H9 (cell line): ENCODE measurements at regions not wholly inside any gene's neighbourhood (a gene's known extent, or its start where the extent isn't known, plus 50 kb on each side); places are given as distances from the start of the nearest gene placed in this dataset.

Experiments
- DNase-seq: peaks from one replicate; pipeline ENCODE4 v3.0.0-alpha.2; 2017
- H2AFZ ChIP-seq: one replicate; pipeline ENCODE4 v1.6.1; 2013; ENCODE audit warnings: mild to moderate bottlenecking, low read length, control low read depth, moderate library complexity
- H2AK5ac ChIP-seq: 2 replicates; pipeline ENCODE4 v1.6.1; 2013; ENCODE audit warnings: low read length, control low read depth, mixed read lengths; ENCODE audit not compliant: insufficient read length
- H2BK120ac ChIP-seq: one replicate; pipeline ENCODE4 v1.6.1; 2013; ENCODE audit warnings: low read depth, mild to moderate bottlenecking, low read length, control low read depth, inconsistent platforms; ENCODE audit not compliant: poor library complexity, severe bottlenecking
- H2BK12ac ChIP-seq: 2 replicates; pipeline ENCODE4 v1.6.1; 2013; ENCODE audit warnings: low read length, control low read depth, mixed read lengths, low read depth; ENCODE audit not compliant: insufficient read length
- H2BK15ac ChIP-seq: 2 replicates; pipeline ENCODE4 v1.6.1; 2013; ENCODE audit warnings: low read depth, low read length, control low read depth
- H2BK20ac ChIP-seq: one replicate; pipeline ENCODE4 v1.6.1; 2013; ENCODE audit warnings: low read depth, mild to moderate bottlenecking, low read length, control low read depth, inconsistent platforms; ENCODE audit not compliant: poor library complexity, severe bottlenecking
- H2BK5ac ChIP-seq: 2 replicates; pipeline ENCODE4 v1.6.1; 2013; ENCODE audit warnings: low read length, control low read depth, mixed read lengths; ENCODE audit not compliant: insufficient read length
- H3K14ac ChIP-seq: 2 replicates; pipeline ENCODE4 v1.6.1; 2013; ENCODE audit warnings: low read length, control low read depth; ENCODE audit not compliant: insufficient read depth
- H3K18ac ChIP-seq: 2 replicates; pipeline ENCODE4 v1.6.1; 2013; ENCODE audit warnings: low read depth, mild to moderate bottlenecking, mixed read lengths, low read length, control low read depth; ENCODE audit not compliant: insufficient read length
- H3K23ac ChIP-seq: 2 replicates; pipeline ENCODE4 v1.6.1; 2013; ENCODE audit warnings: low read length, control low read depth, mixed read lengths, low read depth; ENCODE audit not compliant: insufficient read length
- H3K23me2 ChIP-seq: 2 replicates; pipeline ENCODE4 v1.6.1; 2013; ENCODE audit warnings: low read depth, mild to moderate bottlenecking, mixed read lengths, low read length, control low read depth; ENCODE audit not compliant: insufficient read length, poor library complexity, severe bottlenecking
- H3K27ac ChIP-seq: 2 replicates; pipeline ENCODE4 v1.5.1; 2013; ENCODE audit warnings: low read length, control low read depth, mixed read lengths, low read depth; ENCODE audit not compliant: insufficient read length
- H3K27me3 ChIP-seq: 2 replicates; pipeline ENCODE4 v1.6.1; 2013; ENCODE audit warnings: low read length, control low read depth, inconsistent platforms; ENCODE audit not compliant: insufficient read depth
- H3K4ac ChIP-seq: 2 replicates; pipeline ENCODE4 v1.6.1; 2013; ENCODE audit warnings: low read depth, mild to moderate bottlenecking, control low read depth, inconsistent platforms, low read length, moderate library complexity
- H3K4me1 ChIP-seq: 2 replicates; pipeline ENCODE4 v1.6.1; 2013; ENCODE audit warnings: low read length, control low read depth, inconsistent platforms; ENCODE audit not compliant: insufficient read depth
- H3K4me2 ChIP-seq: 2 replicates; pipeline ENCODE4 v1.6.1; 2013; ENCODE audit warnings: low read length, control low read depth, mixed read lengths; ENCODE audit not compliant: insufficient read length, insufficient read depth
- H3K56ac ChIP-seq: 2 replicates; pipeline ENCODE4 v1.6.1; 2013; ENCODE audit warnings: low read depth, mild to moderate bottlenecking, mixed read lengths, low read length, control low read depth; ENCODE audit not compliant: insufficient read length
- H3K79me1 ChIP-seq: 2 replicates; pipeline ENCODE4 v1.6.1; 2013; ENCODE audit warnings: low read depth, mild to moderate bottlenecking, moderate library complexity, low read length, control low read depth, inconsistent platforms; ENCODE audit not compliant: insufficient read depth, poor library complexity, severe bottlenecking
- H3K79me2 ChIP-seq: 2 replicates; pipeline ENCODE4 v1.6.1; 2013; ENCODE audit warnings: low read length, control low read depth, inconsistent platforms; ENCODE audit not compliant: insufficient read depth
- H3K9ac ChIP-seq: 2 replicates; pipeline ENCODE4 v1.6.1; 2013; ENCODE audit warnings: low read length, control low read depth, mixed read lengths; ENCODE audit not compliant: insufficient read length; ENCODE audit errors: extremely low read depth
- H3K9me3 ChIP-seq: one replicate; pipeline ENCODE4 v1.6.1; 2013; ENCODE audit warnings: low read depth, low read length, inconsistent platforms; ENCODE audit not compliant: control insufficient read depth
- H3T11ph ChIP-seq: one replicate; pipeline ENCODE4 v1.6.1; 2013; ENCODE audit warnings: mild to moderate bottlenecking, low read length, control low read depth, inconsistent platforms
- H4K20me1 ChIP-seq: one replicate; pipeline ENCODE4 v1.6.1; 2013; ENCODE audit not compliant: control insufficient read depth, insufficient read length, insufficient read depth
- H4K5ac ChIP-seq: 2 replicates; pipeline ENCODE4 v1.6.1; 2013; ENCODE audit warnings: low read depth, mild to moderate bottlenecking, mixed read lengths, low read length, control low read depth; ENCODE audit not compliant: insufficient read length
- H4K8ac ChIP-seq: replicated peaks from 2 replicates; pipeline ENCODE4 v1.6.1; 2013; ENCODE audit warnings: low read length, control low read depth, mixed read lengths, low read depth; ENCODE audit not compliant: insufficient read length
- H4K91ac ChIP-seq: 2 replicates; pipeline ENCODE4 v1.6.1; 2013; ENCODE audit warnings: low read depth, mild to moderate bottlenecking, moderate library complexity, mixed read lengths, low read length, control low read depth; ENCODE audit not compliant: insufficient read length
- H3K27ac Mint-ChIP-seq, 3 experiments: 2 replicates in 2 of 3; 3 replicates in 1 of 3; pipeline ENCODE4 v1.8.0; 2020 to 2021; ENCODE audit warnings: mixed read lengths in 3 of 3, mild to moderate bottlenecking in 1 of 3, moderate library complexity in 1 of 3
- H3K27me3 Mint-ChIP-seq: 2 replicates; pipeline ENCODE4 v1.8.0; 2021; ENCODE audit warnings: low read depth, mild to moderate bottlenecking, moderate library complexity, mixed read lengths
- H3K36me3 Mint-ChIP-seq, 3 experiments: 2 replicates in 2 of 3; 3 replicates in 1 of 3; pipeline ENCODE4 v1.8.0; 2020 to 2021; ENCODE audit warnings: low read depth in 3 of 3, mixed read lengths in 3 of 3; ENCODE audit not compliant: insufficient read depth in 1 of 3
- H3K4me1 Mint-ChIP-seq, 2 experiments: 2 replicates each; pipeline ENCODE4 v1.8.0; 2020; ENCODE audit warnings: mixed read lengths in 2 of 2
- H3K4me3 Mint-ChIP-seq, 2 experiments: 2 replicates in 1 of 2; 3 replicates in 1 of 2; pipeline ENCODE4 v1.8.0; 2020 to 2021; ENCODE audit warnings: mild to moderate bottlenecking in 2 of 2, mixed read lengths in 2 of 2, moderate library complexity in 1 of 2
- H3K9me3 Mint-ChIP-seq, 2 experiments: 2 replicates in 1 of 2; 3 replicates in 1 of 2; pipeline ENCODE4 v1.8.0; 2020; ENCODE audit warnings: mild to moderate bottlenecking in 2 of 2, mixed read lengths in 2 of 2, moderate library complexity in 1 of 2
- CTCF ChIP-seq: fragments of 200-600 bp; sonication (generic); conservative IDR thresholded peaks from 3 replicates; pipeline ENCODE4 v1.8.0; 2021; ENCODE audit warnings: antibody characterized with exemption, mild to moderate bottlenecking
- WGBS: extraction: QIAGEN DNeasy Blood & Tissue Kit; methylation state at CpG from one replicate; pipeline ENCODE4 v1.1.7; 2013; ENCODE audit warnings: missing lambda C conversion rate, low lambda C conversion rate, mixed read lengths; ENCODE audit not compliant: insufficient read length; ENCODE audit errors: extremely low coverage; 5-methylcytosine and 5-hydroxymethylcytosine counted together

DNA sequence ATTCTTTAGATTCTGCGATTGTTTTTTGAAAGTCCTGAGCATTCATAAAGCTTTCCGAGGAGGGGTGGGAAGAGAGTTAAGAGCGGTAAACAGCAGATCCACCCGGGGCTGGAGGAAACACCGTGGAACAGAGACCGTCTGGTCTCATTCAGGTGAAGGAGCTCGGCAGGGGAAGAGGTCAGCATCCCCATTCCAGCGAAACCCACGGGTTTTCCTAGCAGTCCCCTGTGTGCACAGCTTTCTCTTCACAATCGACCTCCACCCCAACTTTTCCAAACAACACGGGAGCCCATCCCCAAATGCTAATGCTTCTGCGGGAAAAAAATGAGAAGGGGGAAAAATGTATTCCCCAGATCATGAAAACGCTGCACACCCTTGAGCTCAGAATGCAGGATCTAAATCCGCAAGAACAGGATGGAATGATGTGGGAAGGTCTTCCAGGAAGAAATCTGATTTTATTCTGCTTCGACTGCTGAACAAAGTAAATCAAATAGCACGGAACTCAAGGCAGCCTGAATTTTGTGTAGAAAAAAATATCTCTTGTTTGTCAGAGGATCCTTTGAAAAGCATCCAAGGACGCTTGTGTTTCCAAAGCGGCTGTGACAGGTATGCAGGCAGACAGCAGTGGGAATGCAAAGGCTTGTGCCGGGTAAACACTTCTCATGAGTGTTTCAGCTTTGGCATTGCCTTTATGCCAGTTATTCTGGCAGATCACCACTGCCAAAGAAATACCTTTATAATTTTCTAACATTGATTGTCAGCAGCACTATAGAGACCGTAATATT lies 128.8 kb downstream of the NDUFA12 start:
- H3K4me2 ChIP-seq = peak overlapping the region; percentile 76
- no peak overlapping the region for H2BK5ac ChIP-seq
- H3K4ac ChIP-seq = no peak overlapping the region
- H2BK20ac ChIP-seq = no peak overlapping the region
- no peak overlapping the region for H4K91ac ChIP-seq
- H2BK120ac ChIP-seq = no peak overlapping the region
- Mint-ChIP-seq H3K9me3 (no peaks in the 10 kb centered on the region), H3K4me1 (peaks cover 23 to 27% of the 10 kb centered on the region in 2 experiments), H3K36me3 (no peaks in the 10 kb centered on the region; a peak in 1 of 7 replicates), H3K27ac (no peak overlapping the region), H3K27me3 (peaks cover 73% of the 10 kb centered on the region), H3K4me3 (peak overlapping the region; percentile 66 to 90)
- no peaks in the 10 kb centered on the region for H3K79me2 ChIP-seq
- H3K27ac ChIP-seq = no peak overlapping the region
- no peak overlapping the region for H3K56ac ChIP-seq
- TF ChIP-seq CTCF = no peak
- H3K4me1 ChIP-seq = peaks cover 2% of the 10 kb centered on the region; the same call in 1 of the 2 replicates
- no peak for DNase-seq
- peaks cover 3% of the 10 kb centered on the region for H3K23me2 ChIP-seq
- H2AFZ ChIP-seq = no peak overlapping the region
- H4K8ac ChIP-seq = no peak overlapping the region
- no peak overlapping the region for H3K23ac ChIP-seq
- no peak overlapping the region for H3T11ph ChIP-seq
- H2BK15ac ChIP-seq = no peak overlapping the region
- H2BK12ac ChIP-seq = no peak overlapping the region
- H3K9me3 ChIP-seq = no peaks in the 10 kb centered on the region
- H3K18ac ChIP-seq = no peak overlapping the region
- H3K14ac ChIP-seq = no peak overlapping the region
- H3K27me3 ChIP-seq = peaks cover 23% of the 10 kb centered on the region
- H3K79me1 ChIP-seq = no peaks in the 10 kb centered on the region
- no CpG with 5 or more reads among the region's 20 CpGs for WGBS
- no peak overlapping the region for H4K5ac ChIP-seq
- no peaks in the 10 kb centered on the region for H4K20me1 ChIP-seq
- no peak overlapping the region for H3K9ac ChIP-seq
- no peak overlapping the region for H2AK5ac ChIP-seq
